ENCODE measurements at regions not wholly inside any gene's neighbourhood (a gene's known extent, or its start where the extent isn't known, plus 50 kb on each side); places are given as distances from the start of the nearest gene placed in this dataset.

DNA sequence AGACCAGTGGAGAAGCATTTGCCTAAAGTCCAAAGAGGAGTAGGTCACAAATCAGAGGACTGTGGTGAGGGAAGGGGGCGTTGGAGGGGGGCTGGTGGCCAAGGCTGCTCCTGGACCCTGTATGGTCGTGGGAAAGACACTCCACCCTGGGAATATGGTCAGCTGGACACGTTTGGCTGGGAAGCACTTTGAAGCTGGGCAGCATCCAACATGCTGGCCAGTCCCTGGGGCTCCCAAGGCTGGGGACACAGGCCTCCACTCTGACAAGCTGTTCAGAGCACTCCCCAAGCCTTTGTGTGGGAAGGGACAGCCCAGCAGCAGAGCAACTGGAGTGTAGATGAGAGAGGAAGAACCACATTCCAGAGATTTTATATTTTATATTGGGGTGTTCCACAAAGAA, 203.2 kb downstream of the ANKRD60 start:
- Histone ChIP-seq H2BK120ac (ENCODE audit: low read depth, low read length, poor library complexity, severe bottlenecking) (no peak overlapping the region), H4K8ac (replicated peaks; ENCODE audit: insufficient read length, low read depth, low read length) (no peak overlapping the region), H3K79me2 (ENCODE audit: insufficient read depth, low read length) (no peaks in the 10 kb centered on the region), H3K14ac (ENCODE audit: insufficient read depth, low read length) (no peak overlapping the region), H3K27ac (ENCODE audit: insufficient read length, low read depth, low read length) (no peak overlapping the region), H4K20me1 (ENCODE audit: control insufficient read depth, insufficient read depth, insufficient read length) (no peaks in the 10 kb centered on the region), H3K23me2 (ENCODE audit: insufficient read length, low read depth, low read length, poor library complexity, severe bottlenecking) (no peaks in the 10 kb centered on the region), H3K4me1 (ENCODE audit: insufficient read depth, low read length) (no peaks in the 10 kb centered on the region), H3K9ac (ENCODE audit: extremely low read depth, insufficient read length, low read length) (no peak overlapping the region), H3K56ac (ENCODE audit: insufficient read length, low read depth, low read length) (no peak overlapping the region), H4K91ac (ENCODE audit: insufficient read length, low read depth, low read length) (no peak overlapping the region), H4K5ac (ENCODE audit: insufficient read length, low read depth, low read length) (no peak overlapping the region), H3K4ac (ENCODE audit: low read depth, low read length) (no peak overlapping the region), H2AK5ac (ENCODE audit: insufficient read length, low read length) (no peak overlapping the region), H3K4me2 (ENCODE audit: insufficient read depth, insufficient read length, low read length) (no peak overlapping the region), H3T11ph (ENCODE audit: low read length) (no peak overlapping the region), H3K18ac (ENCODE audit: insufficient read length, low read depth, low read length) (no peak overlapping the region), H2BK5ac (ENCODE audit: insufficient read length, low read length) (no peak overlapping the region), H3K23ac (ENCODE audit: insufficient read length, low read depth, low read length) (no peak overlapping the region), H3K27me3 (ENCODE audit: insufficient read depth, low read length) (no peaks in the 10 kb centered on the region), H3K79me1 (ENCODE audit: insufficient read depth, low read depth, low read length, poor library complexity, severe bottlenecking) (no peaks in the 10 kb centered on the region), H2BK20ac (ENCODE audit: low read depth, low read length, poor library complexity, severe bottlenecking) (no peak overlapping the region), H2AFZ (ENCODE audit: low read length) (no peak overlapping the region), H2BK12ac (ENCODE audit: insufficient read length, low read depth, low read length) (no peak overlapping the region), H2BK15ac (ENCODE audit: low read depth, low read length) (no peak overlapping the region), H3K9me3 (ENCODE audit: control insufficient read depth, low read depth, low read length) (no peaks in the 10 kb centered on the region)
- H3K4me1 Mint-ChIP-seq, result peaks cover 4 to 6% of the 10 kb centered on the region in 2 experiments; a peak in 2 of 4 replicates
- DNase-seq, result no peak
- H3K27me3 Mint-ChIP-seq (ENCODE audit: low read depth), result no peaks in the 10 kb centered on the region
- H3K27ac Mint-ChIP-seq, result no peak overlapping the region
- no peaks in the 10 kb centered on the region for H3K36me3 Mint-ChIP-seq (ENCODE audit: insufficient read depth in 1 of 3, low read depth in 3 of 3)
- TF ChIP-seq, protein P1, sequence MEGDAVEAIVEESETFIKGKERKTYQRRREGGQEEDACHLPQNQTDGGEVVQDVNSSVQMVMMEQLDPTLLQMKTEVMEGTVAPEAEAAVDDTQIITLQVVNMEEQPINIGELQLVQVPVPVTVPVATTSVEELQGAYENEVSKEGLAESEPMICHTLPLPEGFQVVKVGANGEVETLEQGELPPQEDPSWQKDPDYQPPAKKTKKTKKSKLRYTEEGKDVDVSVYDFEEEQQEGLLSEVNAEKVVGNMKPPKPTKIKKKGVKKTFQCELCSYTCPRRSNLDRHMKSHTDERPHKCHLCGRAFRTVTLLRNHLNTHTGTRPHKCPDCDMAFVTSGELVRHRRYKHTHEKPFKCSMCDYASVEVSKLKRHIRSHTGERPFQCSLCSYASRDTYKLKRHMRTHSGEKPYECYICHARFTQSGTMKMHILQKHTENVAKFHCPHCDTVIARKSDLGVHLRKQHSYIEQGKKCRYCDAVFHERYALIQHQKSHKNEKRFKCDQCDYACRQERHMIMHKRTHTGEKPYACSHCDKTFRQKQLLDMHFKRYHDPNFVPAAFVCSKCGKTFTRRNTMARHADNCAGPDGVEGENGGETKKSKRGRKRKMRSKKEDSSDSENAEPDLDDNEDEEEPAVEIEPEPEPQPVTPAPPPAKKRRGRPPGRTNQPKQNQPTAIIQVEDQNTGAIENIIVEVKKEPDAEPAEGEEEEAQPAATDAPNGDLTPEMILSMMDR (conservative IDR thresholded peaks at IDR 0.05), result no peak
- H3K4me3 Mint-ChIP-seq, result no peak overlapping the region
- no CpG with 5 or more reads among the region's 3 CpGs for WGBS (ENCODE audit: extremely low coverage, insufficient read length, low lambda C conversion rate)
- no peaks in the 10 kb centered on the region for H3K9me3 Mint-ChIP-seq
